ENCODE measurements at regions not wholly inside any gene's neighbourhood (a gene's known extent, or its start where the extent isn't known, plus 50 kb on each side); places are given as distances from the start of the nearest gene placed in this dataset.

DNA sequence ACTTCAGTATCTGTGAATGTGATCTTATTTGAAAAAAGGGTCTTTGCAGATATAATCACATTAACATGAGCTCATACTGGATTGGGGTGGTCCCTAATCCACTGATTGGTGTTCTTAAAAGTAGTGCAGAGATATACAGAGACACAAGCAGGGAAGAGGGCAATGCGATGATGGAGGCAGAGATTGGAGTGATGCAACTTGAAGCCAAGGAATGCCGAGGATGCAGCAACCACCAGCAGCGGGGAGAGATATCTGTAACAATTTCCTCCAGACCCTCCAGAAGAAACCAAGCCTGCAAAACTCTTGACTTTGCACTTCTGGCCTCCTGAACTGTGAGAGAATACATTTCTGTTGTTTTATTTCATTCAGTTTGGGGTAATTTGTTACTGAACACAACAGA, 171.0 kb upstream of the MBNL1 start:
- TF ChIP-seq CTCF (IDR thresholded peaks at IDR 0.05 in 2 of 3, conservative IDR thresholded peaks at IDR 0.05 in 1 of 3; ENCODE audit: borderline replicate concordance in 1 of 3, insufficient read depth in 1 of 3, low read depth in 2 of 3, low read length in 2 of 3) = no peak
- no peak for TF ChIP-seq POLR2A (IDR thresholded peaks at IDR 0.05; ENCODE audit: borderline replicate concordance, extremely low read depth, insufficient read depth, insufficient read length)
- no peak for TF ChIP-seq EZH2 (IDR thresholded peaks at IDR 0.05)

All from HCT116 (cell line).